Keratinocyte (primary cell): ENCODE measurements at regions not wholly inside any gene's neighbourhood (a gene's known extent, or its start where the extent isn't known, plus 50 kb on each side); places are given as distances from the start of the nearest gene placed in this dataset.

Experiments
- DNase-seq: peaks from one replicate; pipeline ENCODE4 v3.0.0-alpha.2; 2011; ENCODE audit warnings: low read depth, missing footprints, low spot score
- FAIRE-seq: peaks from 2 replicates; lab custom pipeline; 2011; peaks lifted over from hg19 to GRCh38; lab: Jason Lieb, UNC
- H2AFZ ChIP-seq: 2 replicates; pipeline ENCODE4 v1.6.0; 2012; ENCODE audit warnings: low read length, control low read depth, inconsistent platforms; ENCODE audit not compliant: control insufficient read depth
- H3K27ac ChIP-seq: 2 replicates; pipeline ENCODE4 v1.5.1; 2011; ENCODE audit warnings: low read length; ENCODE audit not compliant: control insufficient read depth, insufficient read depth
- H3K27me3 ChIP-seq: 3 replicates; pipeline ENCODE4 v1.6.0; 2011; ENCODE audit warnings: low read length; ENCODE audit not compliant: control insufficient read depth, insufficient read depth; ENCODE audit errors: extremely low read depth
- H3K36me3 ChIP-seq, 2 experiments: 2 replicates in 1 of 2; 3 replicates in 1 of 2; pipeline ENCODE4 v1.5.1; 2011; ENCODE audit warnings: low read length in 2 of 2, mild to moderate bottlenecking in 1 of 2; ENCODE audit not compliant: control insufficient read depth in 2 of 2, insufficient read depth in 2 of 2; ENCODE audit errors: extremely low read depth in 1 of 2
- H3K4me1 ChIP-seq: 3 replicates; pipeline ENCODE4 v1.5.1; 2011; ENCODE audit warnings: low read length; ENCODE audit not compliant: control insufficient read depth, insufficient read depth; ENCODE audit errors: extremely low read depth
- H3K4me2 ChIP-seq: 3 replicates; pipeline ENCODE4 v1.6.0; 2011; ENCODE audit warnings: low read depth, low read length; ENCODE audit not compliant: control insufficient read depth, insufficient read depth; ENCODE audit errors: extremely low read depth
- H3K4me3 ChIP-seq, 3 experiments: fragments of 200-600 bp in 1 of 3; sonication (generic) in 1 of 3; 2 replicates in 2 of 3; 3 replicates in 1 of 3; pipeline ENCODE4 v1.5.1; 2011 to 2016; ENCODE audit warnings: low read length in 3 of 3, mild to moderate bottlenecking in 3 of 3, control low read depth in 2 of 3, inconsistent platforms in 1 of 3, low read depth in 1 of 3, mixed read lengths in 1 of 3, mixed run types in 1 of 3, moderate library complexity in 1 of 3; ENCODE audit not compliant: control insufficient read depth in 2 of 3, insufficient read depth in 2 of 3; ENCODE audit errors: extremely low read depth in 1 of 3
- H3K79me2 ChIP-seq: 2 replicates; pipeline ENCODE4 v1.6.0; 2012; ENCODE audit warnings: low read length; ENCODE audit not compliant: control insufficient read depth, insufficient read depth
- H3K9ac ChIP-seq: 3 replicates; pipeline ENCODE4 v1.6.0; 2011; ENCODE audit warnings: low read length; ENCODE audit not compliant: control insufficient read depth, insufficient read depth; ENCODE audit errors: extremely low read depth
- H3K9me1 ChIP-seq: 3 replicates; pipeline ENCODE4 v1.6.0; 2011; ENCODE audit warnings: low read length; ENCODE audit not compliant: control insufficient read depth, insufficient read depth; ENCODE audit errors: extremely low read depth
- H3K9me3 ChIP-seq: 2 replicates; pipeline ENCODE4 v1.5.1; 2012; ENCODE audit warnings: low read depth, low read length; ENCODE audit not compliant: control insufficient read depth
- H4K20me1 ChIP-seq: 3 replicates; pipeline ENCODE4 v1.6.0; 2011; ENCODE audit warnings: low read length; ENCODE audit not compliant: control insufficient read depth, insufficient read depth; ENCODE audit errors: extremely low read depth
- EZH2 ChIP-seq: IDR thresholded peaks from one replicate; pipeline ENCODE4 v1.6.1; 2012; ENCODE audit warnings: inconsistent platforms, mild to moderate bottlenecking, low read length, moderate library complexity
- dilution Hi-C: fragments of 300-500 bp; cut with MboI; formaldehyde crosslinking; loops from one replicate; pipeline ENCODE4 v1.7.0; 2020; ENCODE audit warnings: low sequenced_read_pairs; ENCODE audit not compliant: extremely low pct_ligation_motif_present
- TF ChIP-seq, protein P1 (sequence below), 3 experiments: IDR thresholded peaks in 1 of 3; conservative IDR thresholded peaks in 1 of 3; optimal IDR thresholded peaks in 1 of 3; 2 replicates in 2 of 3; 3 replicates in 1 of 3; pipeline versions ENCODE3 to v1.5.1; 2011; ENCODE audit warnings: low read length in 3 of 3, mild to moderate bottlenecking in 3 of 3, moderate library complexity in 2 of 3, control low read depth in 1 of 3, inconsistent platforms in 1 of 3; ENCODE audit not compliant: insufficient read depth in 2 of 3; ENCODE audit errors: extremely low read depth in 1 of 3

GRCh38 chr18:40929399-40929798 is 1025.6 kb upstream of the PIK3C3 start:
- H3K9ac ChIP-seq, result no peak overlapping the region
- no peaks in the 10 kb centered on the region for H3K27me3 ChIP-seq
- no peak overlapping the region for H3K4me3 ChIP-seq
- FAIRE-seq (no peak), DNase-seq (no peak)
- no peaks in the 10 kb centered on the region for H3K79me2 ChIP-seq
- dilution Hi-C loops, result no loop called here
- H3K9me3 ChIP-seq, result no peaks in the 10 kb centered on the region
- H3K27ac ChIP-seq, result no peak overlapping the region
- H3K36me3 ChIP-seq, result no peaks in the 10 kb centered on the region
- TF ChIP-seq, protein P1, sequence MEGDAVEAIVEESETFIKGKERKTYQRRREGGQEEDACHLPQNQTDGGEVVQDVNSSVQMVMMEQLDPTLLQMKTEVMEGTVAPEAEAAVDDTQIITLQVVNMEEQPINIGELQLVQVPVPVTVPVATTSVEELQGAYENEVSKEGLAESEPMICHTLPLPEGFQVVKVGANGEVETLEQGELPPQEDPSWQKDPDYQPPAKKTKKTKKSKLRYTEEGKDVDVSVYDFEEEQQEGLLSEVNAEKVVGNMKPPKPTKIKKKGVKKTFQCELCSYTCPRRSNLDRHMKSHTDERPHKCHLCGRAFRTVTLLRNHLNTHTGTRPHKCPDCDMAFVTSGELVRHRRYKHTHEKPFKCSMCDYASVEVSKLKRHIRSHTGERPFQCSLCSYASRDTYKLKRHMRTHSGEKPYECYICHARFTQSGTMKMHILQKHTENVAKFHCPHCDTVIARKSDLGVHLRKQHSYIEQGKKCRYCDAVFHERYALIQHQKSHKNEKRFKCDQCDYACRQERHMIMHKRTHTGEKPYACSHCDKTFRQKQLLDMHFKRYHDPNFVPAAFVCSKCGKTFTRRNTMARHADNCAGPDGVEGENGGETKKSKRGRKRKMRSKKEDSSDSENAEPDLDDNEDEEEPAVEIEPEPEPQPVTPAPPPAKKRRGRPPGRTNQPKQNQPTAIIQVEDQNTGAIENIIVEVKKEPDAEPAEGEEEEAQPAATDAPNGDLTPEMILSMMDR (optimal IDR thresholded peaks at IDR 0.05 in 1 of 3, IDR thresholded peaks at IDR 0.05 in 1 of 3, conservative IDR thresholded peaks at IDR 0.05 in 1 of 3; ENCODE audit: extremely low read depth in 1 of 3, insufficient read depth in 2 of 3, low read length in 3 of 3), result no peak
- TF ChIP-seq EZH2, result no peak
- H3K4me2 ChIP-seq, result no peak overlapping the region
- no peaks in the 10 kb centered on the region for H4K20me1 ChIP-seq
- H3K4me1 ChIP-seq, result no peaks in the 10 kb centered on the region
- no peak overlapping the region for H2AFZ ChIP-seq
- no peaks in the 10 kb centered on the region for H3K9me1 ChIP-seq

DNA sequence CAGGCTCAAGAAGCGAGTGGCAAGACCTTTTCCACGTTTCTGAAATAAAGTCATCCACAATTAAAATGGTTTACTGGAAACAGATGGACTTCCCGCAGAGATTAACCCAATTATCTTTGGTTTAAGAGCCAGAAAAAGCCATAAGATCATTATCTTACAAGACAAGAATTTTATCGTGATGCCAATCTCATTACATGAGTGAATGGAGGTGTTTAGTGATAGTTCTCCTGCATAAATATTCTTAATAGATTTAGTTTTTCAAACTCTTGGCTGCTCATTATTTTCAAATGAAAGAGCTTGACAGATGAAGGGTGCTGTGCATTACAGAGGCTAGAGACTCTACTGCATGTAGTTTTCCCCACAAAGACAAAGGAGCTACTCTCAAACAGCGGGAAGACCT is 1028.4 kb upstream of the PIK3C3 start:
- no peaks in the 10 kb centered on the region for H3K36me3 ChIP-seq
- H3K9me1 ChIP-seq, result no peaks in the 10 kb centered on the region
- no peak overlapping the region for H3K4me3 ChIP-seq
- H4K20me1 ChIP-seq, result no peaks in the 10 kb centered on the region
- FAIRE-seq (no peak), DNase-seq (no peak)
- H3K4me1 ChIP-seq, result peaks cover 3% of the 10 kb centered on the region
- no peaks in the 10 kb centered on the region for H3K9me3 ChIP-seq
- H3K4me2 ChIP-seq, result no peak overlapping the region
- no peaks in the 10 kb centered on the region for H3K27me3 ChIP-seq
- dilution Hi-C loops, result no loop called here
- H3K79me2 ChIP-seq, result no peaks in the 10 kb centered on the region
- H3K27ac ChIP-seq, result no peak overlapping the region
- H2AFZ ChIP-seq, result peak overlapping the region; percentile 3
- no peak for TF ChIP-seq EZH2
- TF ChIP-seq, protein P1 (optimal IDR thresholded peaks at IDR 0.05 in 1 of 3, IDR thresholded peaks at IDR 0.05 in 1 of 3, conservative IDR thresholded peaks at IDR 0.05 in 1 of 3; ENCODE audit: extremely low read depth in 1 of 3, insufficient read depth in 2 of 3, low read length in 3 of 3), result no peak
- no peak overlapping the region for H3K9ac ChIP-seq
